CD4-positive, alpha-beta T cell treated with Interleukin-17A for 4 hours (primary cell): ENCODE measurements at regions not wholly inside any gene's neighbourhood (a gene's known extent, or its start where the extent isn't known, plus 50 kb on each side); places are given as distances from the start of the nearest gene placed in this dataset.
"Not testable (repeated sequence)": the region's sequence is repeated elsewhere in the genome, so short reads cannot be mapped to it uniquely, and the experiment has no call there.

Experiments used
- DNase-seq: peaks from one replicate; pipeline ENCODE4 v3.0.0-alpha.2; 2020; ENCODE audit warnings: mixed read lengths

GRCh38 chr1:232335741-232336293 is 294.1 kb downstream of the SIPA1L2 start:
- no peak for DNase-seq

DNA sequence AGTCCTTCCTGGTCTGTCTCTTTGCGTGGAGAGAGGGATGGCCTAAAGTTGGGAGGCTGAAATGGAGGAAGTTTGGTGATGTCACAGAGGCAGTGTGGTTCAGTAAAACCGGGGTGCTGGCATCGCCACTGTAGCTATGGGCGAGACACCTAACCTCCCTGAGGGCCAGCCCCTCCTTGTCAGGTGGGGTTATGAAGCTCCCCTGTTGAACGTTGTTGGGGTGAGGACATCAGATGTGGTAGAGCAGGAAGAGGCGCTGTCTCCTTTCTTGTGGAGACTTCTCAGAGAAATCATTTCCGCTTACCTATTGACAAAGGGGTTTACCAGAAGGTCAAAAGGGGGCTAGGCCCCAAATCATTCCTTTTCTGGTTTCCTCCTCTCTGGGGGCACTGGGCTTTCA is 294.7 kb downstream of the SIPA1L2 start:
- DNase-seq: peak; percentile 13

DNA sequence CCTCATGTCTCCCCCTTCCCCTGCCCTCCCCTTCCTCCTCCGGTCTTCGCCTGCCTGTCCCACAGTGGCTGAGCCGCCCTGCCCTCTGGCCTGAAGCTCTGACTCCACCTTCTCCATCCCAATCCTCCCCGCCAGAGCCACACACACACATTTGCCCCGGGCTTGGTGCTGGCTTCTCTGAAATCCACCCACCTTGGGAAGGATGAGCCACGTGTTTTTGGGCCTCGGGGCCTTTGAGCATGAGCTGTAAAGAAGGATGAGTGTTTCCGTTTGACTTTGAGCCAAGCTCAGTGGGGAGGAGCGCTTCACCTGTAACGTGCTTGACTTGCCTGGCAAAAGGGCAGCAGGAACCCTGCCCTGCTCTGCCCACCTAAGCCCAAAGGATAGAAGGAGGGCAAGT is 295.1 kb downstream of the SIPA1L2 start:
- DNase-seq: no peak

DNA sequence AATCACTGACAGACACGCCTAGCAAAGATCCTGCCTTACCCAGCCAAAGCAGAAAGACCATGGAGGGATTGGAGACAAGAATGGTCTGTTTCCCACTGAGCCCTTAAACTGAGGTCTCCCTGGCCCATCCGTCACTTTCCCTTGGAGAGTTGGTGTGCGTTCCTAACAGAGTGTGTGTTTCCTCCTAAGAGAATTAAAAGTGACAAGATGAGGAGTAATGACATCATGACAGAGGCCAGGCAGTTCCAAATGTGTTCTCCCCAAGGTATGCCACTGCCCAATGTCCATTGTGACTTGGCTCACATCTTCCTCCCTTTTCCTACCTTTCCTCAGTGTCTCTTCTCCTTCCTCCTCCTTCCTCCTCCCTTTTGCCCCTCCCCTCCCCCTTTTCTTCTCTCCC is 295.7 kb downstream of the SIPA1L2 start:
- no peak for DNase-seq

DNA sequence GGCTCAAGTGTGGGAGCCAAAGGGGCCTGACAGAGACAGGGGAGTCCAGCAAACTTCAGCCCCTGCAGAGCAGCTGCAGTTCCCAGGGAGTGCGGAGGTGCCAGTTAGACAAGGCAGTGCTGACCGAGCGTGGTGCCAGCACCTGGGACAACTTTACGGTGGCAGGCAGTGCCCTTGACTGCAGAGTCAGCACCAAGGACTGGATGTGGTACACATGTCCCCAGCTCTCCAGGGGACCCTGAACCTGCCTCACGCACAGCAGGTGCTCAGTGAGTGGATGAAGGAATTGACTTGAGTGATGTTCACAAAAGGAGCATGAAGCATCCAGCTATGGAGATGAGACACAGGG is 296.5 kb downstream of the SIPA1L2 start:
- DNase-seq: no peak

DNA sequence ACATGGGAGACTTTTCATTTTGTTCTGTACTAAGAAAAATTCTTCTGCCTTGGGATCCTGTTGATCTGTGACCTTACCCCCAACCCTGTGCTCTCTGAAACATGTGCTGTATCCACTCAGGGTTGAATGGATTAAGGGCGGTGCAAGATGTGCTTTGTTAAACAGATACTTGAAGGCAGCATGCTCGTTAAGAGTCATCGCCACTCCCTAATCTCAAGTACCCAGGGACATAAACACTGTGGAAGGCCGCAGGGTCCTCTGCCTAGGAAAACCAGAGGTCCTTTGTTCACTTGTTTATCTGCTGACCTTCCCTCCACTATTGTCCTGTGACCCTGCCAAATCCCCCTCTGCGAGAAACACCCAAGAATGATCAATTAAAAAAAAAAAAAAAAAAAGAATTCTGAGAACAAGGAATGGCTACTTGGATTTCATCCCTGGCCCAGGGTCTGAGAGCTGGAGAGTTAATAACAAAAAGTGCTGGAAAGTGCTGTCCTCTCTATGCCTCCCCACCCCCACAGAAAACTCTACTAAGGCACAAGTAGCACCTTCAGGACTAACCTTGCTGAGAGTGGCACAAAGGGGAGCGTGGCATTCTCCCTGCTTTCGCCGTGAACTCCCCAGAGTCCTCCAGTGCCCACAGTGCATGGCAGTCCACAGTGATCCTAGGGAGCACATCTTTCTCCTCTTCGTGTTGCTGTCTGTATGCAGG is 297.1 kb downstream of the SIPA1L2 start:
- not testable (repeated sequence) for DNase-seq

GRCh38 chr1:232329103-232329813 is 300.7 kb downstream of the SIPA1L2 start:
- DNase-seq: no peak

DNA sequence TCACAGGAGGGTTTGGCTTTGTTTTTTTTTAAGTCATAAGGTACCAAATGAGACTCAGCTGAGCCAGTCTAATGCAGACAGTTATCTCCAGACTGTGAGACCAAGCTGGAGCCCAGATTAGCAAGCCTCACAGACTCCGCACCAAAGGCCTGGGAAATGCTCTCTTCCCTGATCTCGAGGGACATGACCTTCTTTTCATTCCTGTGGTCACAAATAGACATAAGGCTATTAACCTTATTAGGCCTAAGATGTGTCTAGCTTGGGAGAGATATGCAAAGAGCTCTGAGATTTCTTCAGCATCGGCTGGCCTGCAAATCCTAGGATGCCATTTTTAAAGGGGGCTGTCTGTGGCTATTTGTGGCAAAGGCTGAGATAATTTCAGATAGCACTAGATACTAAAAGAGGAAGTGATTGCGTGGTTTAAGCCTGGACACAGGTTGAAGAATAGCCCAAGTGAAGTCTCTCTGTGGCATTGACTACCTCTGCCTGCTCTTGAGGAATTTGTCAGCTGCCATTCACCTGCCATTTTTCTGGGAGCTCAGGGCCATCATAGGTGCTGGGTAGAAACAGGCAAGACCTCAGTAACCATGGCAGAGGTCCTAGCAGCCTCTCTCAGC is 301.3 kb downstream of the SIPA1L2 start:
- DNase-seq: no peak

DNA sequence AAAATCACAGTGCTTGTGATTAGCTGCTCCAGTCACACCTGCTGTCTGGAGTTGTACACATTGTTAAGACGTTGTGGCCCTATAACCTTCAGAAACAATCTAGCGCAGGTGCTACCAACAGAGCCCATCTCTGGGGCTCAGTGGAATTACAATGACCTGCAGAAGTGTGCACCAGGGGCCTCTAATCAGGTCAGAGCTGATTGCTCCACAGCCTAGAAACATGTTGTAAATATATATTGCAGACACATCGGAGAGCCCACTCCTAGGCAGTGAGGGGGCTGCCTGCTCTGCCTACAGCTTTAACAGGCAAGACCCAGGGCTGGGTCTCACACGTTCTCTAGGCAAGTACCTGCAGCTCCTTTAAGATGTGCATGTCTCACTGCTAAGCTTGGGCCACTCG is 302.0 kb downstream of the SIPA1L2 start:
- DNase-seq: no peak

DNA sequence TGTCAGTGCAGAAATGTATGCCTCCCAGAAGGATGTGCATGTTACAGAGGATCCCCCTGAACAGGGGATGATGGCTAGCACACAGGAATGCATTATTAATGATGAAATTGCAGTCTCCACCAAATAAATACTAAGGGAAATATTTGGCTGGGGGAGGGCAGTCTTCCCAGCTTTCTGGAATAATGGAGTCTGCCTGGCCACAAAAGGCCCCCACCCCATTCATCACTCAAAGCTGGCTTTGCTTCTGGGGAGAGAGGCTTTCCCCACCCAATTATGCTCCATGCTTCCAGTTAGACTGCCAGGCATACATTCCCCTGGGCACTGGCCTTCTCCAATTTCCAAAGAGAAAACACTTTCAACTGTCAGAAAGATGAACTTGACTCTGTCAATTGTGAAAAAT is 302.7 kb downstream of the SIPA1L2 start:
- no peak for DNase-seq

DNA sequence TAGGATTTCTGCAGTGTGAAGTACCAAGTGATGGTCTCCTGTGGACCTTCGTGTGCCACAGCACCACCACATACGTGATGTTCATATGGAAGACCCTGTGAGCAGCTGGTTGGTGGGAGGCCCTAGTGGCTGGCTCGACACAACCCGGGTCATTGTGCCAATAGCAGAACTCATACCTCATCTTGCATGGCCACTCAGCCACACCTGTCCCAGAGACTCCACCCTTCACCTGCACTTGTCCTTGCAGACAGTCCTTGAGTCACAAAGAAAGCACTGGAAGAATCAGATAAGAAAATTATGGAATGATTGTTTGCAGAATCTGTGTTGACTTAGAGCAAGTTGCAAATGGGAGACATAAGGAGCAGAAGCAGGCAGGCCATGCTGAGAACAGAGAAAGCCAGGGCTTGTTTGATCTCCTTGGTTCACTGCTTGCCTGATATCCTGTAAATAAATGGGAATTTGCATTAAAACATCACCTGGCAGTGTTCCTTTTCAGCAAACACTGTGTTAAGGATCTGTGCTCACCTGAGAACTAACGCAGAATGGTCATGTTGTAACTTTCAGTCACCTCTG is 307.7 kb downstream of the SIPA1L2 start:
- DNase-seq: no peak

DNA sequence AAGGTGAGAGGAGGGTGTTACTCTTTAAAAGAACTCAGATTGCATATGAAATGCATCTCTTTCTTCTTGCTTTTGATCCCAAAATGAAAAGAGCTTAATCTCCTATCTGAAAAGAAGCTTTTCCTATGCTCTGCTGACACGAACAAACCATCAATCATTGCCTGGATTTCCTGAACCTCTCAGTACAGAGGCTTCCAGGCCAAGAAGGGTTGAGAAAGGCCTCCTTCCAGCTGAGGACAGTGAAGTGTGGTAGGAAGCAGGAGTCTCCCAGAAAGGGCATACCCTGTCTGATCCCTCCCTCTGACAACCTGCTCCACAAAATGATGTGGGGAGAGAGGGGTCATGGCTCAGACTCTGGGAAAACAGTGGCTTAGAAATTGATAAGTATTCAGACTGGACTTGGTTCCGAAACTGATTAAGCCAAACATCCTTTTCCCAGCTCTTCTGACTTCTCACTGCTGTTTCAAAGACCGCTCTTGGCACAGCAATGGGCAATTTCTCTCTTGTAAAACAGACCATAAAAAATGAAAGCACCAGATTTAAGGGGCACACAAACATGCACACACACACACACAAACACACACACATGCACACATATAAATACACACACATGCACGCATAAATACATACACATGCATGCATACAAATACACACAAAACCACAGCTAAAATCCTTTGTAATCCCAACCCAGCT is 310.3 kb downstream of the SIPA1L2 start:
- no peak for DNase-seq

GRCh38 chr1:232319072-232319471 is 310.9 kb downstream of the SIPA1L2 start:
- no peak for DNase-seq

- DNase-seq: no peak
Measured at GRCh38 chr1:232318143-232318542, 311.8 kb downstream of the SIPA1L2 start.

GRCh38 chr1:232317350-232317749 is 312.6 kb downstream of the SIPA1L2 start:
- DNase-seq: no peak

- no peak for DNase-seq
Measured at GRCh38 chr1:232316864-232317263, 313.1 kb downstream of the SIPA1L2 start.

DNA sequence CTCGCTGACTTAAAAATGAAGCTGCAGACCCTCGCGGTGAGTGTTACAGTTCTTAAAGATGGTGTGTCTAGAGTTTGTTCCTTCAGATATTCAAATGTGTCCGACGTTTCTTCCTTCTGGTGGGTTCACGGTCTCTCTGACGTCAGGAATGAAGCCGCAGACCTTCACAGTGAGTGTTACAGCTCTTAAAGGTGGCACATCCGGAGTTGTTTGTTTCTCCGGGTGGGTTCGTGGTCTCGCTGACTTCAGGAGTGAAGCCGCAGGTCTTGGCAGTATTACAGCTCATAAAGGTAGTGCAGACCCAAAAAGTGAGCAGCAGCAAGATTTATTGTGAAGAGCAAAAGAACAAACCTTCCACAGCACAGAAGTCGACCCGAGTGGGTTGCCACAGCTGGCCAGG is 316.1 kb downstream of the SIPA1L2 start:
- DNase-seq: not testable (repeated sequence)

DNA sequence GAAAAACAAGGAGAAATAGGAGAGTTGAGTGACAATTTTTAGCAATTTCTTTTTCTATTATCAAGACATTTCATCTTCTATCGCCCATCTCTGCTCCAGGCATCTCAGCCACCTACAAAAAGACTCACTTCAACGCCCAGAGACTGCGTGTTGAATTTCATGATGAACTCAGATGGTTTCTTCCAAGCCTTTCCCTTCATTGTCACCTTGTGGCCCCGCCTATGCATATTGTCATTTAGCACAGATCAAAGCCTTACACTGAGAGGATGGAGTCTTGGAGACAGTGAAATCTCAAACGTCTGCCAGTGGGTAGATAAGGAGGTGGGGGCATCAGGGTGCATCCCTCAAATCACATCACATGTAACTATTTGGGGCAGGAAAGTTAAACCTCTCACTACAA is 319.4 kb downstream of the SIPA1L2 start:
- DNase-seq: no peak

DNA sequence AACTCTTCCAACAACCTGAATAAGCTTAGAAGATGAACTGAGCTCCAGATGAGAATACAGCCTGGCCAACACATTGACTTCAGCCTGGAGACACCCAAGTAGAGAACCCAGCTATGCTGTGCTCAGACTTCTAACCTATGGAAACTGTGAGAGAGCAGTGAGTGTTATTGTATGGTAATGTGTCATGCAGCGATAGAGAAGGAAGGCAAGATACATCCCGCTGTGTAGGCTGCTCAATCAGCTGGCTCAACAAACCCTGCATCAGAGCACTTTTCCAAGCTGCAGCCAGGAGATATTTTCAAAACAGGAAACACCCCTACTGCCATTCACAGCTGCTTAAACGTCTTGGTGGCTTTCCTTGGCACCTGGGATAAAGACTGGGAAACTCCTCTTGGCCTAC is 321.3 kb downstream of the SIPA1L2 start:
- no peak for DNase-seq

GRCh38 chr1:232307296-232308017 is 322.5 kb downstream of the SIPA1L2 start:
- DNase-seq: no peak

GRCh38 chr1:232306269-232306961 is 323.5 kb downstream of the SIPA1L2 start:
- DNase-seq: no peak

GRCh38 chr1:232305050-232305449 is 324.9 kb downstream of the SIPA1L2 start:
- DNase-seq: no peak
